ENCODE measurements at regions not wholly inside any gene's neighbourhood (a gene's known extent, or its start where the extent isn't known, plus 50 kb on each side); places are given as distances from the start of the nearest gene placed in this dataset.

DNA sequence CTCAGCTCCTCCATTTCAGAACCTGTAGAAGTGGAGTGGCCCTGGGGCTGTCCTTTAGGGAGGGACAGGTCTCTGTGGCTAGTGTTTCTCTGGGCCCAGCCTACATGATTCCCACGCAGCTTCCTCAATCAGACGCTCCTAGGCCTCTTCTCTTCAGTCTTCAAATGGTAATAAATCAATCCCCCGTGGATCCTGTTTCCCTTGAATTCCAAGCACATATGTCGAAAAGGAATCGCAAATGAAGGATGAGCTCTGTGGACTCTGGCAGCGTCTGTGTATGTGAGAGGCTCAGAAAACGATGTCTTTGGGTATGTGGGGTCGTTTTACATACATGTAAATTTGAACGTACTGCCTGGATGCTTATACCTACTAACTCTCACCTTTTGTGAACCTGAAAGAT is 98.5 kb upstream of the ST8SIA3 start:
- H3K4me1 Mint-ChIP-seq, result no peaks in the 10 kb centered on the region
- Histone ChIP-seq H3K27me3 (replicated peaks in 1 of 2; ENCODE audit: control insufficient read depth in 2 of 2, extremely low read depth in 1 of 2, insufficient read depth in 2 of 2, low read length in 1 of 2) (peaks cover 0 to 8% of the 10 kb centered on the region in 2 experiments), H3K36me3 (ENCODE audit: control insufficient read depth in 2 of 2, extremely low read depth in 1 of 2, insufficient read depth in 1 of 2, low read length in 1 of 2) (no peaks in the 10 kb centered on the region), H3K4me1 (ENCODE audit: control insufficient read depth in 1 of 2, extremely low read depth in 1 of 2, insufficient read depth in 2 of 2, low read length in 2 of 2) (no peaks in the 10 kb centered on the region), H3K27ac (ENCODE audit: low read length) (no peak overlapping the region), H3K4me3 (ENCODE audit: control insufficient read depth in 1 of 2, extremely low read depth in 1 of 2, low read length in 1 of 2) (no peak overlapping the region), H3K9me3 (no peaks in the 10 kb centered on the region)
- CTCF ChIA-PET, result no interaction called here
- POLR2A ChIA-PET, result no interaction called here
- H3K27me3 Mint-ChIP-seq, result peaks cover 0 to 7% of the 10 kb centered on the region in 2 donors
- no peaks in the 10 kb centered on the region for H3K36me3 Mint-ChIP-seq
- H3K4me3 Mint-ChIP-seq, result no peak overlapping the region
- no peak overlapping the region for H3K27ac Mint-ChIP-seq
- no peaks in the 10 kb centered on the region for H3K9me3 Mint-ChIP-seq
- DNase-seq, result no peak
- WGBS (ENCODE audit: insufficient coverage), result no CpG with 5 or more reads among the region's 9 CpGs
- no peak for ATAC-seq (replicated peaks in 1 of 4)

DNA sequence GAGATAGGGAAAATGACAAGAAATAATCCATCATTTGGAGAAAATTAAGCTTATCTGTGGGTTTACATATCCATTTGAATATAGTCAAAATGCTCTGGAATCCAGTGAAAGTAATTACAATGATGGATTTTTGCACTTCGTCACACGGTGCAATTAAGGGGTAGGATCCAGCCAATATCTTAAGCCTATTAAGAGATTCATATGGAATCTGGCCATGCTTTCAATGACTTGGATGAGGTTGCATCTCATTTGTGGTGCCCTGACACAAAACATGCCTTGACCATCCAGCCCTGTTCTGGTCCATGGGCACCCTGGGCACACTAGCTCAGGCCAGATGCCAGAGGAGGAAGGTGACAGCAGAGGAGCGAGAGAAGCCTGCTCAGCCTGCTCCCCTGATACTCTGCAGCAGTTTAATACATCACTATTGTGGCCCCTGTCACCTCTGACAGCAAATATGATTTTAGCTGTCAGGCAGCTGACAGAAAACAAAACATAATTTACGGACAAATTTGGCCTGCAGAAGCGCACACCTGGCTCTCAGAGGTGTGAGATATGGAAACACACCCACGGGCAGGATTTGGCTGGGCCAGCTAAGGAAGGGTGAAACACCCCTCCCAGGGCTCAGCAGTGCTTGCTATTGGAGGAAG is 94.1 kb upstream of the ST8SIA3 start:
- Mint-ChIP-seq H3K36me3 (no peaks in the 10 kb centered on the region), H3K27ac (no peak overlapping the region), H3K4me3 (no peak overlapping the region), H3K4me1 (no peaks in the 10 kb centered on the region), H3K9me3 (peaks cover 0 to 4% (median 0%) of the 10 kb centered on the region in 3 donors), H3K27me3 (peaks cover 0 to 2% of the 10 kb centered on the region in 2 donors)
- CTCF ChIA-PET, result no interaction called here
- DNase-seq (no peak), ATAC-seq (replicated peaks in 1 of 4) (no peak)
- Histone ChIP-seq H3K36me3 (ENCODE audit: control insufficient read depth in 2 of 2, extremely low read depth in 1 of 2, insufficient read depth in 1 of 2, low read length in 1 of 2) (no peaks in the 10 kb centered on the region), H3K4me1 (ENCODE audit: control insufficient read depth in 1 of 2, extremely low read depth in 1 of 2, insufficient read depth in 2 of 2, low read length in 2 of 2) (no peaks in the 10 kb centered on the region), H3K4me3 (ENCODE audit: control insufficient read depth in 1 of 2, extremely low read depth in 1 of 2, low read length in 1 of 2) (no peak overlapping the region), H3K27me3 (replicated peaks in 1 of 2; ENCODE audit: control insufficient read depth in 2 of 2, extremely low read depth in 1 of 2, insufficient read depth in 2 of 2, low read length in 1 of 2) (peaks cover 0 to under 1% of the 10 kb centered on the region in 2 experiments), H3K27ac (ENCODE audit: low read length) (no peak overlapping the region), H3K9me3 (no peaks in the 10 kb centered on the region)
- 67% methylated on average over 3 of the region's 6 CpGs for WGBS (ENCODE audit: insufficient coverage)
- POLR2A ChIA-PET, result no interaction called here

DNA sequence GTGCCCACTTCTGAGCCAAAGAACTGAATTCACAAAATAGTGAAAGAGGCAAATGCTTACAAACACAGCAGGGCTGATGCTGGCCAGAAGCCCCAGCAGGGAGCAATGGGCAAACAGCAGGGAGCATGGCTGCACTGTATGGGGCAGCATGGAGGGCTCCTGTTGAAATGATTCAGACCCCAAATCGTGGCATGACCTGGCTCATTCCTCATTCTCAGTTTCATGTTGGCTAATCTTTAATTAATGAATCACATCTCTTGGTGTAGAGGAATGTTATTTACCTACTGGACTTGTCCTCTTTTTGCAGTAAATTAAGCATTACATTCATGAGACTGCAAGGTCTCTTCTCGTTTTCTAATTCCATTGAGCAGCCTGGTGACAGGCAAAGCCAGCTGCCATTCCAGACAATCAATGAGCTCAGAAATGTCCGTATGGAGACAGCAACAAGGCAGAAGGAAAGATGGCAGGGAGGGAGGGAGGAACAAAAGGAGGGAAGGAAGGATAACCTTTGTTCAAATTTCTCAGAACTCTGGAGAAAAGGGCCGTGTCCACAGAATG is 84.9 kb upstream of the ST8SIA3 start:
- H3K4me1 ChIP-seq (ENCODE audit: control insufficient read depth in 1 of 2, extremely low read depth in 1 of 2, insufficient read depth in 2 of 2, low read length in 2 of 2), result no peaks in the 10 kb centered on the region
- ATAC-seq (replicated peaks in 1 of 4) (no peak), DNase-seq (no peak)
- CTCF ChIA-PET, result no interaction called here
- Mint-ChIP-seq H3K36me3 (no peaks in the 10 kb centered on the region), H3K4me1 (no peaks in the 10 kb centered on the region), H3K27me3 (peaks cover 0 to 11% of the 10 kb centered on the region in 2 donors), H3K9me3 (no peaks in the 10 kb centered on the region), H3K4me3 (no peak overlapping the region), H3K27ac (no peak overlapping the region)
- POLR2A ChIA-PET, result no interaction called here
- H3K36me3 ChIP-seq (ENCODE audit: control insufficient read depth in 2 of 2, extremely low read depth in 1 of 2, insufficient read depth in 1 of 2, low read length in 1 of 2), result no peaks in the 10 kb centered on the region
- no peaks in the 10 kb centered on the region for H3K9me3 ChIP-seq
- whole genome bisulfite sequencing (ENCODE audit: insufficient coverage), result 75% methylated on average over 2 of the region's 4 CpGs
- no peaks in the 10 kb centered on the region for H3K27me3 ChIP-seq (replicated peaks in 1 of 2; ENCODE audit: control insufficient read depth in 2 of 2, extremely low read depth in 1 of 2, insufficient read depth in 2 of 2, low read length in 1 of 2)
- H3K27ac ChIP-seq (ENCODE audit: low read length), result no peak overlapping the region
- H3K4me3 ChIP-seq (ENCODE audit: control insufficient read depth in 1 of 2, extremely low read depth in 1 of 2, low read length in 1 of 2), result no peak overlapping the region

DNA sequence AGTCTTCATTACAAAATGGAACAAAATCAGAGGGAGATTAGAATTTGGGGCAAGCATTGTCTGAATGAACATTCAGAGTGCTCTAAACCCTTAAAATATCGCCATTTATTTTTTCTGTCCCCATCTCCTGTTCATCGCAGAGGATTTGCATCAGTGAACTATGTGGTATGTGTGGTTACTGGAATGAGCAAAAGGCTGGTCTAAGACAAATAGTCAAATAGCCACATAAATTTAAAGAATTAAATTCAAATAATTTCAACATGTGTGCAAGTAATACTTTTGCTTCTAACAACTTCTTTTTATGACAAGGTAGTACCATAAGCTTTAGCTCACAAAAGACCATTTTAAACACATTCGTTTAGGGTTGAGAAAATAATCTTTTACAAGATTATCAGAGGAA is 82.6 kb upstream of the ST8SIA3 start:
- ATAC-seq (replicated peaks in 1 of 4) (no peak), DNase-seq (no peak)
- H3K27me3 ChIP-seq (replicated peaks in 1 of 2; ENCODE audit: control insufficient read depth in 2 of 2, extremely low read depth in 1 of 2, insufficient read depth in 2 of 2, low read length in 1 of 2), result no peaks in the 10 kb centered on the region
- no peaks in the 10 kb centered on the region for H3K36me3 Mint-ChIP-seq
- peaks cover 0 to 16% of the 10 kb centered on the region in 2 donors for H3K27me3 Mint-ChIP-seq
- H3K9me3 ChIP-seq, result no peaks in the 10 kb centered on the region
- no peak overlapping the region for H3K27ac ChIP-seq (ENCODE audit: low read length)
- CTCF ChIA-PET, result no interaction called here
- H3K9me3 Mint-ChIP-seq, result no peaks in the 10 kb centered on the region
- POLR2A ChIA-PET, result no interaction called here
- H3K4me1 ChIP-seq (ENCODE audit: control insufficient read depth in 1 of 2, extremely low read depth in 1 of 2, insufficient read depth in 2 of 2, low read length in 2 of 2), result no peaks in the 10 kb centered on the region
- H3K27ac Mint-ChIP-seq, result no peak overlapping the region
- no peaks in the 10 kb centered on the region for H3K36me3 ChIP-seq (ENCODE audit: control insufficient read depth in 2 of 2, extremely low read depth in 1 of 2, insufficient read depth in 1 of 2, low read length in 1 of 2)
- H3K4me3 ChIP-seq (ENCODE audit: control insufficient read depth in 1 of 2, extremely low read depth in 1 of 2, low read length in 1 of 2), result no peak overlapping the region
- H3K4me1 Mint-ChIP-seq, result no peaks in the 10 kb centered on the region
- H3K4me3 Mint-ChIP-seq, result no peak overlapping the region
- WGBS (ENCODE audit: insufficient coverage), result no CpG with 5 or more reads among the region's 3 CpGs

DNA sequence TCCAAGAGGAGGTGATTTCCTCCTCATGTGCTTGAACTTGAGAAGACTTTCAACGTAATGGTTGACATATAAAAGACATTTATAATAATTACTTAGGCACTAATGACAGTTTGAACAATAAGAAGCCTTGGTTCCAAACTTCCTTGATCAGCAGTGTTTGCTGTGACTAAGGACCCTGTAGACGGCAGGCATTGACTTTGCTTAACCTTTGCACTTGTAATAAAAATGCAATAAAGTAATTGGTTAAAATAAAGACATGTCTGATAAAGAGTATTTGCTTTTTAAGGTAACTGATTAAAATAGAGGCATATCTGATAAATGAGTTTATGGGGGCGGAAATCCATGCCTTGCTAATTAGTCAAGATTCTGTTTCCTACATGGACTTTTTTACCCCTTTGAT is 82.2 kb upstream of the ST8SIA3 start:
- H3K36me3 Mint-ChIP-seq, result no peaks in the 10 kb centered on the region
- Histone ChIP-seq H3K27me3 (replicated peaks in 1 of 2; ENCODE audit: control insufficient read depth in 2 of 2, extremely low read depth in 1 of 2, insufficient read depth in 2 of 2, low read length in 1 of 2) (no peaks in the 10 kb centered on the region), H3K27ac (ENCODE audit: low read length) (no peak overlapping the region), H3K4me1 (ENCODE audit: control insufficient read depth in 1 of 2, extremely low read depth in 1 of 2, insufficient read depth in 2 of 2, low read length in 2 of 2) (no peaks in the 10 kb centered on the region), H3K9me3 (no peaks in the 10 kb centered on the region), H3K36me3 (ENCODE audit: control insufficient read depth in 2 of 2, extremely low read depth in 1 of 2, insufficient read depth in 1 of 2, low read length in 1 of 2) (no peaks in the 10 kb centered on the region), H3K4me3 (ENCODE audit: control insufficient read depth in 1 of 2, extremely low read depth in 1 of 2, low read length in 1 of 2) (no peak overlapping the region)
- H3K4me1 Mint-ChIP-seq, result no peaks in the 10 kb centered on the region
- no peak for ATAC-seq (replicated peaks in 1 of 4)
- POLR2A ChIA-PET, result no interaction called here
- no peak overlapping the region for H3K27ac Mint-ChIP-seq
- H3K9me3 Mint-ChIP-seq, result no peaks in the 10 kb centered on the region
- CTCF ChIA-PET, result no interaction called here
- H3K4me3 Mint-ChIP-seq, result no peak overlapping the region
- DNase-seq, result no peak
- 100% methylated on average over 2 of the region's 3 CpGs for WGBS (ENCODE audit: insufficient coverage)
- peaks cover 0 to 16% of the 10 kb centered on the region in 2 donors for H3K27me3 Mint-ChIP-seq

DNA sequence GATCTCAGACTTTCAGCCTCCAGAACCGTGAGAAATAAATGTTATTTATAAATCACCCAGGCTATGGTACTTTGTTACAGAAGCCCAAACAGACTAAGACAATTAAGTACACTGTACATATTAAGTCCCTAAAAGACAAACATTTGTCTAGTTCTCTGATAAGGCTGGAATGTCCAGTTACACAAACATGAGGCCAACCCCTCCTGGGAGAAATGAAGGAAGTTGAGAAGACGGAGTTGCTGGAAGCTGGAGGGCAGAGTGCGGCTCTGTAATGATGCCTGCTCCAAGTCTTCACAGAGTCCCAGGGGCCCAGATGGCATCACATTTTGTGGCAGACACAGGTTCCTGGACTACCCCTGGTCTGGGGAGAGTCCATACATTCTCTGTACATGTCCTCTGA is 79.2 kb upstream of the ST8SIA3 start:
- Mint-ChIP-seq H3K4me1 (no peaks in the 10 kb centered on the region), H3K27ac (no peak overlapping the region), H3K36me3 (no peaks in the 10 kb centered on the region), H3K4me3 (no peak overlapping the region), H3K27me3 (peaks cover 3 to 16% of the 10 kb centered on the region in 2 donors), H3K9me3 (no peaks in the 10 kb centered on the region)
- DNase-seq, result no peak
- WGBS (ENCODE audit: insufficient coverage), result 70% methylated on average over 2 of the region's 3 CpGs
- Histone ChIP-seq H3K4me3 (ENCODE audit: control insufficient read depth in 1 of 2, extremely low read depth in 1 of 2, low read length in 1 of 2) (no peak overlapping the region), H3K27me3 (replicated peaks in 1 of 2; ENCODE audit: control insufficient read depth in 2 of 2, extremely low read depth in 1 of 2, insufficient read depth in 2 of 2, low read length in 1 of 2) (peaks cover 0 to 1% of the 10 kb centered on the region in 2 experiments), H3K27ac (ENCODE audit: low read length) (no peak overlapping the region), H3K4me1 (ENCODE audit: control insufficient read depth in 1 of 2, extremely low read depth in 1 of 2, insufficient read depth in 2 of 2, low read length in 2 of 2) (no peaks in the 10 kb centered on the region), H3K9me3 (no peaks in the 10 kb centered on the region), H3K36me3 (ENCODE audit: control insufficient read depth in 2 of 2, extremely low read depth in 1 of 2, insufficient read depth in 1 of 2, low read length in 1 of 2) (no peaks in the 10 kb centered on the region)
- ChIA-PET POLR2A (no interaction called here), CTCF (no interaction called here)
- ATAC-seq (replicated peaks in 1 of 4), result no peak

DNA sequence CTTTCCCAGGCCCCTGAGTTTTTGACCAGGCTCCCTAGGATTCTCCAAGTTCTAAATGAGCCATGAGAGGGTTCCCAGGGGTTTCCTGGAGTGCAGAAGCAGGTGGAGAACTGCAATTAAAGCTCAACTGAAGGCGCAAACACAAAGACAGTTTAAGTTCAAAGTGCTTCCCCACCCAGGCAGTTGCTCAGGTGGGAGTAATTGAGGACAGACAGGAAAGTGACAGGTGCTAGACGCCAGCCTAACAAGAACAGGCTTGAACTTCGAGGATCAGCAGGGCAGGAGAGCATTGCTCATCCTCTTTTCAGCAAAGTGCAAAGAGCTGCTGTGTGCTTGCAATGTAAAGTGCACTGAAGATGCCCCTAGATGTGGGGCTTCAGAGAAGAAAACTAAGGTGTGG is 77.2 kb upstream of the ST8SIA3 start:
- ChIA-PET CTCF (no interaction called here), POLR2A (no interaction called here)
- no peaks in the 10 kb centered on the region for H3K4me1 ChIP-seq (ENCODE audit: control insufficient read depth in 1 of 2, extremely low read depth in 1 of 2, insufficient read depth in 2 of 2, low read length in 2 of 2)
- H3K9me3 ChIP-seq, result no peaks in the 10 kb centered on the region
- no peak overlapping the region for H3K4me3 ChIP-seq (ENCODE audit: control insufficient read depth in 1 of 2, extremely low read depth in 1 of 2, low read length in 1 of 2)
- Mint-ChIP-seq H3K36me3 (no peaks in the 10 kb centered on the region), H3K4me3 (no peak overlapping the region), H3K27me3 (peaks cover 3 to 19% of the 10 kb centered on the region in 2 donors), H3K27ac (no peak overlapping the region), H3K4me1 (no peaks in the 10 kb centered on the region), H3K9me3 (no peaks in the 10 kb centered on the region)
- no peak overlapping the region for H3K27ac ChIP-seq (ENCODE audit: low read length)
- H3K27me3 ChIP-seq (replicated peaks in 1 of 2; ENCODE audit: control insufficient read depth in 2 of 2, extremely low read depth in 1 of 2, insufficient read depth in 2 of 2, low read length in 1 of 2), result peaks cover 0 to 2% of the 10 kb centered on the region in 2 experiments
- 53% methylated on average over 3 of the region's 3 CpGs for WGBS (ENCODE audit: insufficient coverage)
- DNase-seq (no peak), ATAC-seq (replicated peaks in 1 of 4) (no peak)
- no peaks in the 10 kb centered on the region for H3K36me3 ChIP-seq (ENCODE audit: control insufficient read depth in 2 of 2, extremely low read depth in 1 of 2, insufficient read depth in 1 of 2, low read length in 1 of 2)
